Sigmoid colon (tissue), 4 donors: ENCODE measurements at regions not wholly inside any gene's neighbourhood (a gene's known extent, or its start where the extent isn't known, plus 50 kb on each side); places are given as distances from the start of the nearest gene placed in this dataset.

ENCODE experiments used
- CTCF ChIP-seq, 4 experiments: fragments of 450-650 bp in 3 of 4; fragments of 200-600 bp in 1 of 4; IDR thresholded peaks; one replicate each; pipeline ENCODE4 v1.5.1; 2016 to 2019; ENCODE audit warnings: antibody characterized with exemption in 4 of 4, mild to moderate bottlenecking in 3 of 4, moderate library complexity in 2 of 4
- EP300 ChIP-seq, 4 donors: sonication (generic); formaldehyde crosslinking; IDR thresholded peaks; one replicate each; pipeline ENCODE4 v1.6.1; 2017; ENCODE audit warnings: antibody characterized with exemption in 4 of 4
- POLR2A ChIP-seq, 2 donors: fragments of 450-650 bp; IDR thresholded peaks; one replicate each; pipeline ENCODE4 v1.6.1; 2016; ENCODE audit warnings: antibody characterized with exemption in 2 of 2, mild to moderate bottlenecking in 2 of 2, moderate library complexity in 2 of 2
- POLR2AphosphoS5 ChIP-seq, 4 donors: sonication (generic); formaldehyde crosslinking; IDR thresholded peaks; one replicate each; pipeline ENCODE4 v1.6.1; 2017; ENCODE audit warnings: antibody characterized with exemption in 4 of 4

- no peak for TF ChIP-seq POLR2A (IDR thresholded peaks at IDR 0.05)
- TF ChIP-seq POLR2AphosphoS5 (IDR thresholded peaks at IDR 0.05) = no peak
- TF ChIP-seq EP300 (IDR thresholded peaks at IDR 0.05) = no peak
- TF ChIP-seq CTCF (IDR thresholded peaks at IDR 0.05) = no peak
Measured at GRCh38 chr10:60443346-60443745, 53.7 kb upstream of the ANK3 start.
